Chondrocyte (in vitro differentiated cells): ENCODE measurements at regions not wholly inside any gene's neighbourhood (a gene's known extent, or its start where the extent isn't known, plus 50 kb on each side); places are given as distances from the start of the nearest gene placed in this dataset.

ENCODE experiments used
- DNase-seq: peaks from one replicate; pipeline ENCODE4 v3.0.0; 2021; ENCODE audit warnings: mixed read lengths, low spot score
- H3K27ac Mint-ChIP-seq: one replicate; pipeline ENCODE4 v1.8.0; 2021; ENCODE audit warnings: mild to moderate bottlenecking, moderate library complexity, mixed read lengths; ENCODE audit not compliant: unreplicated experiment
- H3K27me3 Mint-ChIP-seq: 2 replicates; pipeline ENCODE4 v1.8.0; 2021; ENCODE audit warnings: low read depth, mixed read lengths
- H3K36me3 Mint-ChIP-seq: 2 replicates; pipeline ENCODE4 v1.8.0; 2021; ENCODE audit warnings: low read depth, mixed read lengths
- H3K4me1 Mint-ChIP-seq: 2 replicates; pipeline ENCODE4 v1.8.0; 2021; ENCODE audit warnings: low read depth, mild to moderate bottlenecking, mixed read lengths
- H3K4me3 Mint-ChIP-seq: one replicate; pipeline ENCODE4 v1.8.0; 2021; ENCODE audit warnings: mild to moderate bottlenecking, moderate library complexity, mixed read lengths; ENCODE audit not compliant: unreplicated experiment
- H3K9me3 Mint-ChIP-seq: 2 replicates; pipeline ENCODE4 v1.8.0; 2021; ENCODE audit warnings: low read depth, mixed read lengths
- TF ChIP-seq, protein P1 (sequence below): fragments of 200-600 bp; sonication (generic); IDR thresholded peaks from 2 replicates; pipeline ENCODE4 v1.5.0; 2021; ENCODE audit warnings: antibody characterized with exemption, mild to moderate bottlenecking, moderate library complexity

DNA sequence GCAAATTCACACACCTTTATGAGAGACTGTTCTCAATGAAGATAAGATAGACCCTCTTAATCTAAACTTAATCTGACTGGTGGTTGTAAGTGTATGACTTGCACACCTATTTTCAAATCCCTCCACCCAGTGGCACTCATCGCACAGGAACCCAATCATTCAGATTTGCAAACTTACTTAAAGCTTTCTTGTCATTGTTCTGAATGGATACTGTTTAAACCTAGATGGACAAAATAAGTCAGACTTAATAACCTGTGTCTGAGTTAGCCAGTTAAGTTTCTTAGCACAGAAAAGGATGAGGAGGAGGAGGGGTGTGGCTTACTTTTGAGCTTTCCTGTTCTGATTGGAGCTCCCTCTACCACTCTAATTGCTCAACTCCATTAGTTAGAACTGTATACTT is 252.4 kb upstream of the CCNH start:
- Mint-ChIP-seq H3K4me1 (no peaks in the 10 kb centered on the region), H3K27me3 (peaks cover 10% of the 10 kb centered on the region), H3K27ac (no peak overlapping the region), H3K9me3 (no peaks in the 10 kb centered on the region), H3K4me3 (no peak overlapping the region), H3K36me3 (no peaks in the 10 kb centered on the region)
- no peak for DNase-seq
- TF ChIP-seq, protein P1, sequence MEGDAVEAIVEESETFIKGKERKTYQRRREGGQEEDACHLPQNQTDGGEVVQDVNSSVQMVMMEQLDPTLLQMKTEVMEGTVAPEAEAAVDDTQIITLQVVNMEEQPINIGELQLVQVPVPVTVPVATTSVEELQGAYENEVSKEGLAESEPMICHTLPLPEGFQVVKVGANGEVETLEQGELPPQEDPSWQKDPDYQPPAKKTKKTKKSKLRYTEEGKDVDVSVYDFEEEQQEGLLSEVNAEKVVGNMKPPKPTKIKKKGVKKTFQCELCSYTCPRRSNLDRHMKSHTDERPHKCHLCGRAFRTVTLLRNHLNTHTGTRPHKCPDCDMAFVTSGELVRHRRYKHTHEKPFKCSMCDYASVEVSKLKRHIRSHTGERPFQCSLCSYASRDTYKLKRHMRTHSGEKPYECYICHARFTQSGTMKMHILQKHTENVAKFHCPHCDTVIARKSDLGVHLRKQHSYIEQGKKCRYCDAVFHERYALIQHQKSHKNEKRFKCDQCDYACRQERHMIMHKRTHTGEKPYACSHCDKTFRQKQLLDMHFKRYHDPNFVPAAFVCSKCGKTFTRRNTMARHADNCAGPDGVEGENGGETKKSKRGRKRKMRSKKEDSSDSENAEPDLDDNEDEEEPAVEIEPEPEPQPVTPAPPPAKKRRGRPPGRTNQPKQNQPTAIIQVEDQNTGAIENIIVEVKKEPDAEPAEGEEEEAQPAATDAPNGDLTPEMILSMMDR = no peak

DNA sequence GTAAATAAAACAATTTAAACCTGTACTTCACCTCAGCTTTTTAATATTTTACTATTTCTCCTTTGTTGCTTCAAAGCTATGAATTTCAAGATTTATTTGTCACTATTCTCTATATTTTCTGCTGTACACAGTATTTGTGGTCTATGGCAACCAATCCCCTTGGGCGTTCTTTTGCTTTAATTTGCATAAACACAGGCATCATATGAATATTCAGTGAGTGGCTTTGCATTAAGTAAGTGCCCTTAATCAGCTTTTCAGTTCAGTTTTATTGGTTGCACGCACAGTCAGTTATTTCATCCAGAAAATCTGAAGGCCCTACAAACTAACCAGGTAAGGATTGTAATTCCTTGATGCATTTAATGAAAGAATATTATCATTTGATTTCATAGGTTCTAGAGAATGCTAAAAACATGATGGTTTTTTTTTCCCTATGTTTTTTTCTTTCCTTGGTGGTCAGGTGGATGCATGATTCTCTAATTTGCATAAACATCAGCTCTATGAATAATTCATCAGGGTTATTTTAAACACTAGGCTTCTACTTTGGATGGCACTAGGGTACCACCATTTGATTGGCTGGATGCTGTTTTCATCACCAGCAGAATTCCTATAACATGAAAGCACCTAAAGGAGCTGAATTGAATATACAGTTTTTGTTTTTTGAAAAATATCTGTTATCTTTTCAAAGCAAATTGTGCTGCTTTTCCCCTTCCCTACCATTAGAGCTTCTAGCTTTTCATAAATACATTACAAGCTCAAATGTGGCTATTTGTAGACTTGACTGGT is 249.2 kb upstream of the CCNH start:
- Mint-ChIP-seq H3K27ac (no peak overlapping the region), H3K27me3 (peaks cover 8% of the 10 kb centered on the region), H3K4me3 (no peak overlapping the region), H3K4me1 (no peaks in the 10 kb centered on the region), H3K36me3 (no peaks in the 10 kb centered on the region), H3K9me3 (no peaks in the 10 kb centered on the region)
- TF ChIP-seq, protein P1 = no peak
- no peak for DNase-seq

DNA sequence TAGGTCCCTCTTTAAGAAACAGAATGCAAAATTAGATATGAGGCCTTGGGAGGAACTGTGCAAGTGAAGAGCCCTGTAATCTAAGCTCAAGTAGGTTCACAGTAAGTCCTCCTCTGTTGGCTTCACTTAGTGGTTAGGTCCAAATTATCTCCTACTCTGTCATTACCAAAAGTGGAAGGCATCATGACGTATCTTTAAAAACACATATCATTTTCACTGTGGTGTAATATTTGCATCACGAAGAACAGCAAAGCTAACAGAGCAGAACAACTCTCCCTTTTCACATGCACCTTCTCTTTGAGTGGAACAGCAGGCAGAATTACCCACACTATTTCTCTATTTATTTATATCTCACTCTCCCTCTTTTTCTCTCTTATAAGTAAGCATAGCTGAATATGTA is 240.5 kb upstream of the CCNH start:
- Mint-ChIP-seq H3K27me3 (peaks cover 5% of the 10 kb centered on the region), H3K4me3 (no peak overlapping the region), H3K9me3 (no peaks in the 10 kb centered on the region)

DNA sequence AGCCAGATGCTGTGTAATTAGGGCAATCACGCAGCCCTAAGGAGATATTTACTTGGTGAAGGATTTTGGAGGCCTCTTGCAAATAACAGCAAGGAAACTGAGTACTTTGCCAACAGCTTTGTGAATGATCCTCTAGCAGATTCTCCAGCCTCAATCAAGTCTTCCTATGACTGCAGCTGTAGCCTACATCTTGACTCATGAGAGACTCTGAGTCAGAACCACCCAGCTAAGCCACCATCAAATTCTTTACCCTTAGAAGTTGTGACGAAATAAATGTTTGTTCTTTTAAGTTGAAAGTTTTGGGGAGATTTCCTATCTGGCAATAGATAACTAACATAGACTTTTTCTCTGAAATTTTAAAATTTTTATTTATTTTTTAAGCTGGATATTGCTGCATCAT is 237.6 kb upstream of the CCNH start:
- no peaks in the 10 kb centered on the region for H3K36me3 Mint-ChIP-seq
- H3K4me3 Mint-ChIP-seq = no peak overlapping the region
- H3K9me3 Mint-ChIP-seq = no peaks in the 10 kb centered on the region
- TF ChIP-seq, protein P1 = no peak
- no peak overlapping the region for H3K27ac Mint-ChIP-seq
- peaks cover 1% of the 10 kb centered on the region for H3K27me3 Mint-ChIP-seq
- no peak for DNase-seq
- H3K4me1 Mint-ChIP-seq = no peaks in the 10 kb centered on the region

More for the DNA sequence above, 240.5 kb upstream of the CCNH start:
- Mint-ChIP-seq H3K4me1 (no peaks in the 10 kb centered on the region), H3K27ac (no peak overlapping the region), H3K36me3 (no peaks in the 10 kb centered on the region)
- TF ChIP-seq, protein P1 = no peak
- DNase-seq = no peak

DNA sequence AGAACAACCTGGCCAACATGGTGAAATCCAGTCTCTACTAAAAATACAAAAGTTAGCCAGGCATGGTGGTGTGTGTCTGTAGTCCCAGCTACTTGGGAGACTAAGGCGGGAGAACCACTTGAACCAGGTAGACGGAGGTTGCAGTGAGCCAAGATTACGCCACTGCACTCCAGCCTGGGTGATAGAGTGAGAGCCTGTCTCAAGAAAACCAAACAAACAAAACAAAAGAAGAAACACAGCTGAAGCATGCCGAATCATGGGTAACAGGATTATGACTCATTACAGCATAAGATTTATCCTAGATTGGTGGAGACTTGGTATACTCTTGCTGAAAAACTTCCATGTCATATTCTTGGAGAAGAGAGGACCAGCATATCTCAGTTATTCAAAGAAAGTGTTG is 236.7 kb upstream of the CCNH start:
- H3K9me3 Mint-ChIP-seq = no peaks in the 10 kb centered on the region
- DNase-seq = no peak
- H3K4me1 Mint-ChIP-seq = no peaks in the 10 kb centered on the region
- H3K27me3 Mint-ChIP-seq = peaks cover 1% of the 10 kb centered on the region
- no peak overlapping the region for H3K4me3 Mint-ChIP-seq
- H3K36me3 Mint-ChIP-seq = no peaks in the 10 kb centered on the region
- TF ChIP-seq, protein P1 = no peak
- H3K27ac Mint-ChIP-seq = no peak overlapping the region
